Mesothelial cell of epicardium (in vitro differentiated cells): ENCODE measurements at regions not wholly inside any gene's neighbourhood (a gene's known extent, or its start where the extent isn't known, plus 50 kb on each side); places are given as distances from the start of the nearest gene placed in this dataset.

ENCODE experiments used
- DNase-seq, 2 experiments: peaks; one replicate each; pipeline ENCODE4 v3.0.0; 2021; ENCODE audit warnings: low spot score in 2 of 2; ENCODE audit not compliant: unreplicated experiment in 2 of 2
- H3K27ac Mint-ChIP-seq: 2 replicates; pipeline ENCODE4 v1.8.0; 2021; ENCODE audit warnings: mixed read lengths
- H3K27me3 Mint-ChIP-seq: 2 replicates; pipeline ENCODE4 v1.8.0; 2021; ENCODE audit warnings: low read depth, mixed read lengths
- H3K36me3 Mint-ChIP-seq: 2 replicates; pipeline ENCODE4 v1.8.0; 2021; ENCODE audit warnings: mixed read lengths
- H3K4me1 Mint-ChIP-seq: 2 replicates; pipeline ENCODE4 v1.8.0; 2021; ENCODE audit warnings: mixed read lengths
- H3K4me3 Mint-ChIP-seq: 2 replicates; pipeline ENCODE4 v1.8.0; 2021; ENCODE audit warnings: mild to moderate bottlenecking, moderate library complexity, mixed read lengths
- H3K9me3 Mint-ChIP-seq: 2 replicates; pipeline ENCODE4 v1.8.0; 2021; ENCODE audit warnings: mixed read lengths
- CTCF ChIP-seq: fragments of 200-600 bp; sonication (generic); IDR thresholded peaks from one replicate; pipeline ENCODE4 v1.5.0; 2021; ENCODE audit warnings: antibody characterized with exemption; ENCODE audit not compliant: unreplicated experiment

DNA sequence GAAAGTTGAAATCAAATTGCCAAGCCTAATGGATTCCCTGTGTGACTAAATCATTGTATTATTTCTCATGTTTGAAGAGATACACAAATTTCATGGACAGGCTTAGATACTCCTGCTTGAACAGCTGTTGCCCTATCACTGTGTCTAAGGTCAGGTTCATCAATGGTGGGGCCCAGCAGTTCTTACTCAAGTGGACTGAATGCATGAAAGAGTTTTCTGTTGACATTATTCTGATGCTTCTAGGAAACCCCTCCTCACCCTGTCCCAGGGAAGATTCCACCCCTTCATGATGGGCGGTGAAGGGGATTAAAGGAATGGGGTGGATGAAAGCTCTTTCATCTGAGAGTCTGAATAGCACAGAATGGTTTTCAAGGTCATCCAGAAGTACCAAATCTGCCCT, 148.8 kb downstream of the INO80D start:
- Mint-ChIP-seq H3K9me3 (peaks cover 8% of the 10 kb centered on the region), H3K4me1 (peaks cover 34% of the 10 kb centered on the region)

GRCh38 chr2:205936446-205936845, 149.5 kb downstream of the INO80D start:
- TF ChIP-seq CTCF, result no peak
- H3K27me3 Mint-ChIP-seq, result no peaks in the 10 kb centered on the region
- H3K36me3 Mint-ChIP-seq, result peaks cover 2% of the 10 kb centered on the region
- no peak overlapping the region for H3K4me3 Mint-ChIP-seq
- H3K4me1 Mint-ChIP-seq, result peaks cover 34% of the 10 kb centered on the region
- no peak for DNase-seq
- no peak overlapping the region for H3K27ac Mint-ChIP-seq
- peaks cover 7% of the 10 kb centered on the region for H3K9me3 Mint-ChIP-seq

More for the DNA sequence above, 148.8 kb downstream of the INO80D start:
- DNase-seq, result no peak
- Mint-ChIP-seq H3K36me3 (peaks cover 2% of the 10 kb centered on the region), H3K27me3 (no peaks in the 10 kb centered on the region), H3K27ac (no peak overlapping the region), H3K4me3 (no peak overlapping the region)
- no peak for TF ChIP-seq CTCF

GRCh38 chr2:205934443-205934842, 151.5 kb downstream of the INO80D start:
- Mint-ChIP-seq H3K36me3 (no peaks in the 10 kb centered on the region), H3K4me1 (peaks cover 51% of the 10 kb centered on the region), H3K9me3 (no peaks in the 10 kb centered on the region), H3K27me3 (no peaks in the 10 kb centered on the region), H3K27ac (peak overlapping the region; percentile 90), H3K4me3 (no peak overlapping the region)
- no peak for DNase-seq
- TF ChIP-seq CTCF, result peak; percentile 18

GRCh38 chr2:205932861-205933260, 153.1 kb downstream of the INO80D start:
- Mint-ChIP-seq H3K27me3 (peaks cover 7% of the 10 kb centered on the region), H3K36me3 (no peaks in the 10 kb centered on the region), H3K4me3 (no peak overlapping the region), H3K9me3 (no peaks in the 10 kb centered on the region), H3K4me1 (peaks cover 52% of the 10 kb centered on the region), H3K27ac (no peak overlapping the region)
- DNase-seq, result no peak
- no peak for TF ChIP-seq CTCF

- Mint-ChIP-seq H3K9me3 (no peaks in the 10 kb centered on the region), H3K4me1 (peaks cover 40% of the 10 kb centered on the region), H3K4me3 (no peak overlapping the region), H3K27me3 (peaks cover 22% of the 10 kb centered on the region), H3K36me3 (no peaks in the 10 kb centered on the region), H3K27ac (no peak overlapping the region)
- no peak for DNase-seq
- TF ChIP-seq CTCF, result no peak
Observed at GRCh38 chr2:205931388-205931787, 154.6 kb downstream of the INO80D start.

- H3K36me3 Mint-ChIP-seq, result no peaks in the 10 kb centered on the region
- H3K4me3 Mint-ChIP-seq, result no peak overlapping the region
- peaks cover 32% of the 10 kb centered on the region for H3K27me3 Mint-ChIP-seq
- peaks cover 40% of the 10 kb centered on the region for H3K4me1 Mint-ChIP-seq
- no peak for DNase-seq
- TF ChIP-seq CTCF, result no peak
- peak overlapping the region; percentile 36 for H3K27ac Mint-ChIP-seq
- no peaks in the 10 kb centered on the region for H3K9me3 Mint-ChIP-seq
Observed at GRCh38 chr2:205930209-205930608, 155.8 kb downstream of the INO80D start.
